GM18858 (cell line): ENCODE measurements at regions not wholly inside any gene's neighbourhood (a gene's known extent, or its start where the extent isn't known, plus 50 kb on each side); places are given as distances from the start of the nearest gene placed in this dataset.
"Not testable (repeated sequence)": the region's sequence is repeated elsewhere in the genome, so short reads cannot be mapped to it uniquely, and the experiment has no call there.

Source experiments
- ATAC-seq: cut with Tn5 transposase; IDR thresholded peaks from one replicate; pipeline ENCODE4 v1.9.1; 2021; ENCODE audit not compliant: unreplicated experiment

GRCh38 chr6:4341078-4341797 is 205.9 kb upstream of the ECI2 start:
- no peak for ATAC-seq

DNA sequence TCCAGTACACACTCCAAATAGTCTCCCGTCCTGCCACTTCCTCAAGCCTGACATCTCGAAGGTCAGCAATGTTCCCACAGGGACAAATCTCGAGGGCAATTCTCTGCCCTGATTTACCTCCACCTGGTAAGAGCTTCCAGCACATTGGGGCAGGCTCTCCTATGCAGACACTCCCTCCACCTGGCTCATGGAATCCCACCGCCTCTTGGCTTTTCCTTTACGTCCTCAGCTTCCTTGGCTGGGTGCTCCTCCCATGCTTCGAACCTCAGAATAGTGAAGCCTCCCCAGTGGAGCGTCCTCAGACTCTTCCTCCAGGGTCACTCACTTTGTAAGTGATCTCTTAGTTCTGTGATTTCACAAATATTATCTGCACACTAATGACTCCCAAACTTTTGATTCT is 205.2 kb upstream of the ECI2 start:
- ATAC-seq: no peak

DNA sequence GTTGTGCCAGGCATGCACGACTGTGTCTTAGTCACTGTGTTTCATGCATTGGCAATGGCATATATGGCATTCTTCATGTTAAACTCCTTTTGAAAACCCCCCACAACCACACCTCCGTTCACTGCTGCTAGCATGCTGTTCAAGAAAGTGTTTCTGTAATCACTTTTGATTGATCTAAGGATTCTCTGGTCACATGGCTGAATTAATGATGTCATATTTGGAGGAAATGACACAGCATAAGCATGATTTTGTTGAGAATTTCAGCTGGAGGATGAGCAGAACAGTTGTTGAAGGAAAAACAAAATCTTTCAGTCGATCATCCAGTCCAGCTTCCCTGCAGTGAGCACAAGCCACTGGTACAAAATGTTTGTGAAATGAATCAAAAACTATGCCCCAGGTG is 203.5 kb upstream of the ECI2 start:
- ATAC-seq: no peak

DNA sequence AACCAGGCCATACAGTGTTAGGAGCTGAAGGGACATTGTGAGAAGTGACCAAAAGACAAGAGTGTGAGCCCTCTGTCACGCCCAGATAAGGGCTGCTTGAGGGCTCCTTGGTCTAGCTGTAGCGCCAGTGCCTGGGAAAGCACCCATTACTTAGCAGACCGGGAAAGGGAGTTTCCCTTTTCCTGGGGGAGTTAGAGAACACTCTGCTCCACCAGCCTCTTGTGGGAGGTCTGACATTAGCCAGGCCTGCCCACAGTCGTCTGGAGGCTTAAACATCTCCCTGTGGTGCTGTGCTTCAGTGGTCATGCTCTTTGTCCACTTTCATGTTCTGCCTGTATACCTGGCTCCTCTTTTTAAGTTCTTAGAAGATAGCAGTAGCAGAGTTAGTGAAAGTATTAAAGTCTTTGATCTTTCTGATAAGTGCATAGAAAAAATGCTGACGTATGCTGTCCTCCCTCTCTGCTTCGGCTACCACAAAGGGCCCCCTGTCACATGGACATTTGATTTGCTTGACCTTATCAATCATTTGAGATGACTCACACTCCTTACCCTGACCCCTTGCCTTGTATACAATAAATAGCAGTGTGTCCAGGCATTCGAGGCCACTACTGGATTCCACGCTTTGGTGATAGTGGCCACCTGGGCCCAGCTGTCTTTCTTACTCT is 201.5 kb upstream of the ECI2 start:
- ATAC-seq: no peak

GRCh38 chr6:4336084-4336483 is 200.7 kb upstream of the ECI2 start:
- ATAC-seq: no peak

GRCh38 chr6:4334158-4334740 is 198.9 kb upstream of the ECI2 start:
- not testable (repeated sequence) for ATAC-seq

DNA sequence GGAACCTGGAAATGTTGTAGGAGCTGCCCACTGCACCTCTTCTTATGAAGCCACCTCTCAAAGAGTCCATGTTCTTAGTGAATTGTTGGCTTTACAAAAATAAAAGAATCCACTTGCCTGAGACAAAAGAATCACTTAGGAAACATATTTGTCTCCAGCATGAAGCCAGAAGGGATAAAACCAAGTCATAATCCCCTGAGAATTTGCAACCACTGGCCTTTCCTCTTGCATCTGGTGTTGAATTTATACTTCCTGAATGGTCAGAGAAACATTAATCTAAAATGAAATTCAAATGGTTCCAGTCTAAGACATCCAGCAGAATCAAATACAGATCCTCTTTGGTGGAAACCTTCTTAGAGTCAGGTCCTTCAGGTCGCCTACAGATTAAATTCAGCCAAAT is 192.5 kb upstream of the ECI2 start:
- no peak for ATAC-seq

DNA sequence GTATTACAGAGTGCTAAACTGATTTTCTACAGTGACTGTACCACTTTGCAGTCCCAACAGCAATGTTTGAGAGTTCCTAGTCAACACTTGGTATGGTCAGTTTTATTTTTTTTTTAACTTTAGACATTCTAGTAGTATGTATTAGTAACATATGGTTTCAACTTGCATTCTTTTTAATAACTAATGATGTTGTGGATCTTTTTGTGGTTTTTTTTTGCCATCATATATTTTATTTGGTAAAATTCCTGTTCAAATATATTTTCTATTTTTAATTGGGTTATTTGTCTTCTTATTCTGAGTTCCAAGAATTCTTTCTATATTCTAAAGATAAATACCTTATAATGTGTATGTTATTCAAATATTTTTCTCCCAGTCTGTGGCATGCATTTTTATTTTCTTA is 189.4 kb upstream of the ECI2 start:
- no peak for ATAC-seq

DNA sequence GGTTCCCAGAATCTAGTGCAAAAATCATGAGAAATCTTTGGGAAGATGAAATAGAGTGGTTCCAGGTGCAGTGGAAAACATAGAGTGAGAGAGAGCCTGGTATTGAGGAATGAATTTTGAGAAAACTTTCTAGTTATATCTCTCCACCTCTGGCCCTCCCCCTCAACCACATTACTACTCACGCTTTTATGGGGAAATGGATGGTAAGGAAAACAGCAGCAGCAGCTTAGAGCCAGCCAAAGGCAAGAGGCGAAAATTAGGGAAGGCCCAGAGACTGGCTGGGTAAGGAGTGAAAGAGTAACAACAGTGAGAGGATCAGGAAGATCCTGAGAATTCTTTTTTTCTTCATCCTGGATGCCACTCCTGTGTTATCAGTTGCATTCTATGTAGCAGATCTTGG is 187.9 kb upstream of the ECI2 start:
- ATAC-seq: no peak

DNA sequence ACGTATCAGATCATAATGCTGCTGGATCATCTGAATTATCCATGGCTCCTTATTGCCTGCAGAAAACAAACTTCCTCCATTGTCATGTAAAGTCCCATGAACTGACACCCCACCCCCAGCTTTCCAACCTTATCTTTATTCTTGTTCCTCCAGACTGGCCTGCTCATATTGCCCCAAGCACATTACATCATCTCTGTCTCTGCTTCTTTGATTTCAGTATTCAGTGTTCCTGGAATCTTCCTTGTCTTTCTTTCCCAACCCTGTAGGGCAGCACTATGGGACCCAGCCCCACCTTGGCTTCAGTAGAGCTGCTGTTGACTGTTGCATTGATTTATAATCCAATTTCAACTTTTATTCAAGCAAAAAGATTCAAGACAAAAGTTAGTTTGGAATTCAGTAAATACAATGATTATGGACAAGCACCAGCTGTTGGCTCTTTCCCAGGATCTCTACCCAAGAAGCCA is 187.5 kb upstream of the ECI2 start:
- ATAC-seq: no peak

DNA sequence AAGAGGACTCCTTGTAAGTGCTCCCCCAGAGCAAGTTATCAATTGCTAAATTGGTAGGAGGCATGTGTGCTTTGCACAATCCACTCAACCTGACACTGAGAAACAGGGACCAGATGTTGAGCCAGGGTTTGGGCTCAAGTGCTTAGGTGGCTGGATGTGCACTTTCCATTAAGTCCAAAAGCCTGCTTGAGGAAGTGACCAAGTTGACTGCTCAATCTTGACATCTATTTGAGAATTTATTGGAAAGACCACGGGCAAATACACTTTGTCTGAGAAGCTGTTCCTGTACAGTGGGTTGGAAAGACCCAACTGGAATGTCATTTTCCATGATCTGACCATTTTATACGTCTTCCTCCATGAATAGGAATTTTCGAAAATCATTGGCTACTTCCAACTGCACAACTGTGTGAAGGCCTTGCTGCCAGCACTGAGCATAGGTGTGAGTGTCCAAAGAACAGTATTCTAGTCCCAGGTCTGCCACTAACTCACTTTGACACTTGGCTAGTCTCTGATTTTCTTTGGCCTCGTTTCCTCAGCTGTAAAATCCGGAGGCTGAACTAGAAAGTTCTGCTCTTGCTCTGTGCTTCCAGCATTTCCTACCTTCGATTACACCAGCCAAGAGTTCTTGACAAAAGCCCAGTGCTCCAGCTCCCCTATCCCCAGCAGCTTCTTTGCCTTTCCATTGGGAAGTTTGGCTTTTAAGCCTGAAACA is 186.9 kb upstream of the ECI2 start:
- ATAC-seq: no peak

- ATAC-seq: no peak
Observed at GRCh38 chr6:4320860-4321259, 185.5 kb upstream of the ECI2 start.

DNA sequence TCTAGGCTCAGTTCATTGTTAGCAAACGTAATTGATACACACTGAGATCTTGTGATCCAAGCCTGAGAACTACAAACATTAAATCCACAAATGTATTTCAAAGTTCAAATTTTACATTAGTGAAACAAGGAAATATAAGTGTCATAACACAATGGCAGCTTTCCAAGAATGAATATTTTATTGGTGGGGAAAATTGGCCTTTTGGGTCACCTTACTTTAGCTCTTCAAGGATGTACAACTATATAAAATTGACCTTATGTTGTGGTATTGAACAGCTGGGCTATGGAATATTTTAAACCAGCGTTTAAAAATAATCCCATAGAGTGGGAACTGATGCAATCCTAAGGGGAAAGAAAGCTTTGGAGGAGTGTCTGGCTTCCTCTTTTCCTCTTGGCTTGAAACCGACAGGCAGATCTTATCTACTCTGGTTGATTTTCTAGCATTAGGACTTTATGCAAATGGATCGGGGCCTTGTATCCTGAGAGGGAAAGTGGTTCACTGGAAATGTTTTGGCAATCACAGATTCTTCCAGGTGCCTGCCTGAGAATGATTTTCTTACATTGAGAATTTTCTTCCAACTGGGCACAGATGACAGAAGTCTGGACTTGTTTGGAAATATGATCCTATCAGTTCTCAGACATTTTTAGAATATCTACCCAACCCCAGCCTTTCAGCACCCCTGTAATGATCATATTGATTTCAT is 184.8 kb upstream of the ECI2 start:
- ATAC-seq: no peak

GRCh38 chr6:4318321-4318720 is 182.9 kb upstream of the ECI2 start:
- ATAC-seq: no peak

DNA sequence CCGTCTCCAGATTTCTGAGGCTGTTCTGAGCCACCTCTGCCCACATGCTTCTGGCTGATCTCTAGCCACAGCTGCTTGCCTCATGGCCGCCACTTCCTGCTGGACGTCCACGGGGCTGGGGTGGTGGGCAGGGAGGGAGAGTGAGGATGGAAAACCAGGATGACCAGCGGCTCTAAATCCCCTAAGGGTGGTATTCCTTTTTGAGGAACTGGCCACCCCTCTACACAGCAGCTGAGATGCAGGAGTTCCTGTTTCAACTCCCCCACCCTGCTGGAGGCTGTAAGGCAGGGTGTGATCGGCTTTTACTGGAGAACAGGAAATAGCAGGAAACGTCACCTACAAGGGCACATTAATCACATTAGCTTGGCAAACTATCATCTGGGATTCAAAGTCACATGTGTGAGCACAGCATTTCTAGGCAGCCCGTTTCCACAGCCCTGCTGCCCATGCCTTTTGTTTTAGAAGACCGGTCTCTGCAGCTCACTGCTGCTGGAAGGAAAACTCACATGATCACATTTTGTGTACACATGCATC is 181.6 kb upstream of the ECI2 start:
- no peak for ATAC-seq

DNA sequence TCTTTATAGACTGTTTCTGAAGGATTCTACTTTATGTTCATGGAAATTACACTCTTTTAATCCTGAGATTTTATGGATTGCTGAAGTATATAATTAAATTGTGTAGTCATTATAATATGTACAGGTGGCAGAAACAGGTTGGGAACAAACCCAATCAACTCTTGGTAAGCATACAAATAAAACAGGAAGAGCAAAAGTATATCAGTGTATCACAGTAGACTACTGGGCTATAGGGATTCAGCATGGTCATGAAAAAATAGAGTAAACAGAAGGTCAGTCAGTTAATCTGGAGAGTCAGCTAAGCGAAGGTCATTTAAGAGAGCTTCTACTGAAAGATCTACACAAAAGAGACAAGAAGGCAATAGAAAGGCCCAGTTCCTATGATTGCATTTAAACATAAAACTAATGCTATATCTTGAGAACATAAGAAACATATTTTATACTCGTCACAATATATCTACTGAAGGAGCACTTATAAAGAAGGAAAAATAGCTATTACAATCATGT is 178.9 kb upstream of the ECI2 start:
- no peak for ATAC-seq

- ATAC-seq: no peak
Observed at GRCh38 chr6:4313044-4313686, 177.8 kb upstream of the ECI2 start.

DNA sequence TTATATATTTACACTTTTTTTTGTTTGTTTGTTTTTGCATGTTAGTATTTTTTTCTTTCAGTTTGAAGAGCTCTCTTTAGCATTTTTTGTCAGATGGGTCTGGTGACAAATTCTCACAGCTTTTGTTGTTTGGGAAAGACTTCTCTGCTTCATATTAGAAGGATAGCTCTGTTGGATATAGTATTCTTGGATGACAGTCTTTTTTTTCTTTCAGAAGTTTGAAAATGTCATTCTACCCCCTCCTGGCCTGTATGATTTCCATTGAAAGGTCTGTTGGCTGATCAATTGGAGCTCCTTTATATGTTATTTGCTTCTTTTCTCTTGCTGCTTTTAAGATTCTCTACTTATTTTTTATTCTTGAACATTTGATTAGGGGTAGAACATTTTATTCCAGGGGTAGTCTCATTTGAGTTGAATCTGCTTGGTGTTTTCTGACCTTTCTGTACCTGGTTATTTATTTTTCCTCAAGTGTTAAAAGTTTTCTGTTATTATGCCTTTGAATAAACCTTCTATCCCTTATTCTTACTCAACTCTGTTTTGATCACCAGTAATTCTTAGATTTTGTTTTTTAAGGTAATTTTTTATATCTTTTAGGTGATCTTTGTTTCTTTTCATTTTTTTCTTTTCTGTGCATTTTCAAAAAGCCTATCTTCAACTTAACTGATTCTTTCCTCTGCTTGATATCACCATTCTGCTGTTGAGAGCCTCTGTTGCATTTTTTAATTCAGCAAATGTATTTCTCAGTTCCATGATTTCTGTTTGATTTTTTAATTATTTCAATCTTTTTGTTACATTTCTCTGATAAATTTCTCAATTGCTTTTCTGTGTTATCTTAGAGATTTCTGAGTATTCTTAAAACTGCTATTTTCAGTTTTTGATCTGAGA is 176.8 kb upstream of the ECI2 start:
- no peak for ATAC-seq

- ATAC-seq: no peak
Observed at GRCh38 chr6:4309540-4309939, 174.2 kb upstream of the ECI2 start.
